SW480 (cell line): ENCODE measurements at regions not wholly inside any gene's neighbourhood (a gene's known extent, or its start where the extent isn't known, plus 50 kb on each side); places are given as distances from the start of the nearest gene placed in this dataset.
"Not testable (repeated sequence)": the region's sequence is repeated elsewhere in the genome, so short reads cannot be mapped to it uniquely, and the experiment has no call there.

Experiments used
- DNase-seq: peaks from one replicate; pipeline ENCODE4 v3.0.0-alpha.2; 2016; ENCODE audit warnings: low spot score

DNA sequence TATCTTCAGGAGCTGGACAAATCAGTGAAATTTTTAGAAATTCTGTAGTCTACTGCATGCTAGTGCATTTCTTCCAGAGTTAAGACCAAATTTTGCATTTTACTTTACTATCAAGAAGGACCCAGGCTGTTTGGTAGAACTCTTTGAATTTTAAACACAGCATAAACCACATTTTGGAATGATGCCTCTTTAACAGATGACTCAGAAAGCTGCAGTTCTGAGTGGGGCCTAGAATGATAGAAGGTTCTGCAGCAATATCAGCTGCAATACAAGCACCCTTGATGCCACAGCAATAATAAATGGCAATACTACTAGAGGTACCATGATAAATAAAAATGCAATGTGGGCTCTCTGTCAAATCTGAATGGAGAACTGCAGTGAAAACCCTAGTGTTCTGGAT, 198.7 kb downstream of the TMA16 start:
- no peak for DNase-seq

DNA sequence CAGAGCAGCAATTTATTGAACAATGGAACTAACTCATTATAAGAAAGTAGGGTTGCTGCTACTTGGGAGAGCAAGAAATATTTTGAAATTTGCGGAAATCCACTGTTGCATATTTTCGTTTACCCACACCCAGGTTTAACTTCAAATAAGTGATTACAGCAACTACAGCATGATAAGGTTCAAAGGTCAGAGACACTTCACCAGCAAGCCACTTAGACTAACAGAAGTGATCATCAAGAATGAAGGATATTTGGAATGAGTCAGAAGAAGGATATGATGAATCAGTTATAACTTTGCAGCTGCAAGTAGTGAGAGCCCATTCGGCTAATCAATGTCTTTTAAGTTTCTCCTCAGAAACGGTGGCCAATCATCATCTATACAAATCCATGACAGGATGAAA, 199.3 kb downstream of the TMA16 start:
- no peak for DNase-seq

DNA sequence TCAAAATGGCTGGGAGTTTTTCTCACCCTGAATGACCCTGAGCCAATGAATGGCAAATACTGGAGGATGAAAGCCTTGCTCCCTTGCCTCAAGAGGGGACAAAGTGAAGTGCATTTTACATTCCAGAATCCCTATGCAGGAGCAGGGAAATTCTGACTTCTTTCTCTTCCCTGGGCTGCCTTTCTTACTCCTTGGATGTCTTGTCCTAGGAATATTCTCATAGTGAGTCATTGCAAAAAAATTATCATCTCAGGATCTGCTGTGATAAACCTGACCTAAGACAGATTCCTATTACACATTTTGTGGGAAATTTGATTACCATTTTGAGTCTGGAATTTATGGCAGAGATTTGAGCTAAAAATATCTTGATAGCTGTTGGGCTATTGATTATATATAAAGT, 199.9 kb downstream of the TMA16 start:
- DNase-seq = no peak

- DNase-seq = no peak
Observed at GRCh38 chr4:163697121-163697520, 202.6 kb downstream of the TMA16 start.

GRCh38 chr4:163700383-163700782, 205.9 kb downstream of the TMA16 start:
- not testable (repeated sequence) for DNase-seq

GRCh38 chr4:163701916-163702315, 207.4 kb downstream of the TMA16 start:
- peak; percentile 17 for DNase-seq

- no peak for DNase-seq
Observed at GRCh38 chr4:163702736-163703135, 208.2 kb downstream of the TMA16 start.

- no peak for DNase-seq
Observed at GRCh38 chr4:163703251-163703650, 208.8 kb downstream of the TMA16 start.

- DNase-seq = no peak
Observed at GRCh38 chr4:163707873-163708272, 213.4 kb downstream of the TMA16 start.

- no peak for DNase-seq
Observed at GRCh38 chr4:163709601-163710000, 215.1 kb downstream of the TMA16 start.

DNA sequence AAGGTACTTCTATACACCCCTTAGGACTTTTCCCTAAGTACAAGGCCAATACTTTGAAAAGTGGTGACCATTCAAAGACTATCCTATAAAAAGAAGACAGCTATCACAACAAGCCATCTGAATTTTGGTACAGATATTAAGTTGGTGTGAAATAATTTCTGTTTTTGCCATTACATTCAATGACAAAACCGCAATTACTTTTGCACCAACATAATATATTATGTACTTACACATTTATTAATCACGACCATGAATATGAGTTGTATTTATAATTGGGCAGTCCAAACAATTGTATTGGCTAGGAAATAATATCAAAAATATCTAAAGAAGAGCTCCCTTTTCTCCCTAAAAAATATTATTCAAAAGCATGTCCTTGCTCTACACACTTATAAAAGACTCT, 215.7 kb downstream of the TMA16 start:
- DNase-seq = no peak

- DNase-seq = not testable (repeated sequence)
Observed at GRCh38 chr4:163724495-163724894, 230.0 kb downstream of the TMA16 start.

GRCh38 chr4:163726641-163727040, 232.2 kb downstream of the TMA16 start:
- no peak for DNase-seq

GRCh38 chr4:163731071-163731470, 236.6 kb downstream of the TMA16 start:
- DNase-seq = no peak

GRCh38 chr4:163732473-163732872, 238.0 kb downstream of the TMA16 start:
- DNase-seq = no peak

DNA sequence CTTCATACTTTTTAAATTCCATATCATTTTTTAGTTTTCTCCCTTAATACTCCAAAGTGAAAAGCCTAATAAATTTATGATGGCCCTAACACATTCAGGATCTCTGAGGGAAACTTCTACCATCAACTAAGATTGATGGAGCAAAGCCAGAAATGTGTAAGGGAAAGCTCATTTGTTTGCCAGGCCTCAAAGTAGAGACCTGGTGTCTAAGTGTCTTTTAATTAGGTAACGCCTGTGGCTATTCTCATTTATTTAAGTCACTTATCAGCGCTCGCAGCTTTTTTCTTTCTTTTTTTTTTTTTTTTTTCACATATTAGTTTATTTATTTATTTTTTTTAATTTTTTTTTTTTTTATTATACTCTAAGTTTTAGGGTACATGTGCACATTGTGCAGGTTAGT, 242.4 kb downstream of the TMA16 start:
- DNase-seq = no peak

- DNase-seq = not testable (repeated sequence)
Observed at GRCh38 chr4:163737846-163738245, 243.4 kb downstream of the TMA16 start.

GRCh38 chr4:163738521-163738920, 244.0 kb downstream of the TMA16 start:
- no peak for DNase-seq

DNA sequence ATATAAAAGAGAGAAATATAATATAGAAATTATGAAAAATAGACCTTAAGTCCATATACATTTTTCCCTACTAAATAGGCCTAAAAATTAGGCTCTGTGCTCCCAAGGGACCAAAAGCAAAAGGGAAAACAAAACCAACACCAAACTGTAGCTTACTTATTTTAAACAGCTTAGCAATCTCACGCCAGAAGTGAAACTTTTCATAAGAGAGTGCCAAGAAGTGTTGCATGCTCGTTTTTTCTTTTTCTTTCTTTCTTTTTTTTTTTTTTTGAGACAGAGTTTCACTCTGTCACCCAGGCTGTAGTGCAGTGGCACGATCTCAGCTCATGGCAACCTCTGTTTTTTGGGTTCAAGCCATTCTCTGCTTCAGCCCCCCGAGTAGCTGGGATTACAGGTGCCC, 250.4 kb downstream of the TMA16 start:
- no peak for DNase-seq

GRCh38 chr4:163747293-163747692, 252.8 kb downstream of the TMA16 start:
- DNase-seq = no peak

- DNase-seq = peak; percentile 46
Observed at GRCh38 chr4:163747886-163748285, 253.4 kb downstream of the TMA16 start.

DNA sequence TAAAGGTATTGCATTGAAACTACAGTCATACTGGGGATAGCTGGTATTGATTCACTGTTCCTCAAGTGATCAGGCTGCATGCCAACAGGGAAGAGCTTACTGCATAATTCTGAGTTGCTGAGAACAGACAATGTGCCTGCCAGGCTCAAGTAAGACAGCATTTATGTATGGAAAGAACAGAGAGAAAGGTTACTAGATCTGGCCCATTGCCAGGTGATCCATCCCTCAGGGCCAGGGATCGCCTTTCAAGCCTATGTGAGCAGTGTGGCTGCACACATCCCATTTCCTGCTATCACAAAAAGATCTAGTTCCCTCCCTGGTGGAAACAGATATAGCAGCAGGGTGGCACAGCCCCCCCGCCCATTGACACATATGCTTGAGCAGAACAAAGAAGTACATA, 254.0 kb downstream of the TMA16 start:
- DNase-seq = peak; percentile 10

- peak; percentile 1 for DNase-seq
Observed at GRCh38 chr4:163755013-163755412, 260.5 kb downstream of the TMA16 start.

DNA sequence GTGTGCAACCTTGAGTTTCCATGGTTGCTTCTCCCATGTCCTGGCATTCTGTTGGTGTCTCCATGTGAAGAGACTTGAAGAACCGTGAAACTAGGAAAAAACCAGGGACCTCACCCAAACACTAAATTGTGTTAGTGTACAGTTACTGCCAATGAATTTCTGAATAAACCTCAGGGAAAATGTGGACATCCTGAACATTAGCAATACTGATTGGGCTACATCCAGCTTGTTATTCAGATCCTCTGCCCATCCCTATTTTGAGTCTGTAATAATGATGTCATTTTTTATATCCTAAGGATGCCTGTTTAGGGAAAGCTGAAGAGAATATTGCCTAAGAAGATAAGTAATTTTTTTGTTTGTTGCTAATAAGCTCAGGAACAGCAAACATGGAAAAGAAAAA, 262.7 kb downstream of the TMA16 start:
- DNase-seq = no peak

DNA sequence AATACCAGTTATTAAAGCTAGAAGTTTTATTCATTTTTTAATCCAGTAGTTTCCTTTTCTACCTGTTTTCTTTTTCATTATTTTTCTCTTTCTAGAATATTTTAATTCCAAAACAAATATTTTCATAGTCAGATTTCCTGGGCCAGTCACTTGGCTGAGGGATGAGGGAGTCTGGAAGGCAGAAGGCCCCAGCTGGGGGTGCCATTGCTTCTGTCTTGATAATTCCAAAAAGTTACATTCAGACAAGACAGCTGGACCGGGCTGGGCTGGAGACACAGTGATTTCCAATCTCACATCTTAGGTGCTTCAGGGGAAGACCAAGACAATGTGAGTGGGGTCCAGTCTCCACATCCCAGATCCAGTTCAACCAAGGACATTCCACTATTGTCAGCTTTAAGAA, 263.5 kb downstream of the TMA16 start:
- DNase-seq = no peak
